ENCODE measurements at regions not wholly inside any gene's neighbourhood (a gene's known extent, or its start where the extent isn't known, plus 50 kb on each side); places are given as distances from the start of the nearest gene placed in this dataset.

DNA sequence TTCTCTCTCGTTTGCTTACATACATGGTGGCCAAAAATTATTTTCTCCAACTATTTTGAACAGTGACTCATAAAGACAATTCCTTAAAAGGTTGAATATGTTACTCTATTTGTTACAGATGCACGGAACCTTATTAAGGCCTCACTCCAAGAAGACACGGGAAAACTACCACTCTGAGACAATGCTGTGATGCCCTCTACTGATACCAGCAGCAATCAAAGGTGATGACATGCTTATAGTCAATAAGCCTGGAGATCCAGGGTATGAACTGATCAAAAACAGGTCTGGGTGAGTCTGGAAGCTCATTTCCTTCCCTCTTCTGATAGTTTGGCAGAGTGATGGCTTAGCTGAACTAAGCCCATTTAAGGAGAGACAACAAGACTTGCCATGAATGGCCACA is 563.0 kb downstream of the LRRIQ3 start:
- no peak for DNase-seq

DNA sequence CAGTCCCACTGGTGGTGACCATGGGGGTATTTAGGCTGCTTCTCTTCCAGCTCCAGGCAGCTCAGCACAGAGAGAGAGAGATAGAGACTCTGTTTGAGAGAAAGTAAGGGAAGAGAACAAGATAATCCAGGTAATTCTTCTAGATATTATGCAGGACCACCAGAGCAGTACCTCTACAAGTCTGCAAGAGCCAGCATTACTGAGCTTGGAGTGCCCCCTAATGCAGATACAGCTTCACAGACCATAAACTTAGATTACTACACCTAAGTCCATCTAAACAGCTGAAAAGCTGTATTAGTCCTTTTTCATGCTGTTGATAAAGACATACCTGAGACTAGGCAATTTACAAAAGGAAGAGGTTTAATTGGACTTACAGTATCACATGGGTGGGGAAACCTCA is 570.3 kb downstream of the LRRIQ3 start:
- no peak for DNase-seq

DNA sequence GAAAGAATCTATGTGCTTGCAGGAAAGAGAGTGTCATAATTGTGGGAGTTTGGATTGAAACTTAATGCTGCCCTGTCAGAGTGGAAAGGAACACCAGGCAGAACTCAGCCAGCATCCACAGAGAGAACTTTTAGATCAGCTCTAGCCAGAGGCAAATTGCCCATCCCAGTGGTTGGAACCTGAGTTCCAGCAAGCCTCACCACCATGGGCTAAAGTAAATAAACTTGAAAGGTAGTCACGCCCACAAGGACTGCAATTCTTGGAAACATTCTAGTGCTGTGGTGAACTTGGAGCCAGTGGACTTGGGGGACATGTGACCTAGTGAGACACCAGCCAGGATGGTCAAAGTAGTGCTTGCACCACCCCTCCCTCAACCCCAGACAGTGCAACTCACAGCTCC is 571.6 kb downstream of the LRRIQ3 start:
- peak; percentile 27 for DNase-seq

DNA sequence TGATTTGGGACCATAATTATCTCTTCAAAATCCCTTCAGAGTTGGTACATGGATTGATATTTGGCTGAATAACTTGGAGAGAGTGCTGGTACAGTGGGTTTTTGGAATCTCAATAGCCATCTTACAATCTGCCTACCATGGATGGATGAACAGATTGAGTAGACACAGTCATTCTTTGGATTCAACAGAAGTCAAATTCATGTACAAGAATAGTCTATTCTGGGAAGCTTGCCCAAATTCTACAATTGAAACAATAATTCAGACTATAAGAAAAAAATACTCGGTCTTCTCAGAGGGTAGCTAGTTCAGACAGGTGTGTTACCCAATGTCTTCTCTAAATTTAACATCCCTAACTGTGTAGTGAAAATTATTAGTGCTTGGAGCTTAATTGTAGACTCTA is 574.0 kb downstream of the LRRIQ3 start:
- no peak for DNase-seq

DNA sequence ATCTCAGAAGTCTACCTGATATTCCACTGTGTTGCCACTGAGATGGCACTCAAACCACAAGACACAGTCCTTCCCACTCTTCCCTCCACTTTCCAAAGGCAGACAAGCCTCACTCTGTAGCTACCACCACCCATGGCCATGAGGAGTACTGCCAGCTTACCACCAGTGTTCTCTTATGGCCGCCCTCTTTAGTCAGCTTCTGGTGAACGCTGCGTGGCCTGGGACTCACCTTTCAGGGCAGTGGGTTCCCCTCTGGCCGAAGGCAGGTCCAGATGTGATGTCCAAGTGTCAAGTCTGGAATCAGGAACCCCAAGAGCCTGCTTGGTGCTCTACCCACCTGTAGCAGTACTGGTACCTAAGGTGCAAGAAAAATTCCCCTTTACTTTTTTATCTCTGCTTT is 580.8 kb downstream of the LRRIQ3 start:
- DNase-seq: no peak

DNA sequence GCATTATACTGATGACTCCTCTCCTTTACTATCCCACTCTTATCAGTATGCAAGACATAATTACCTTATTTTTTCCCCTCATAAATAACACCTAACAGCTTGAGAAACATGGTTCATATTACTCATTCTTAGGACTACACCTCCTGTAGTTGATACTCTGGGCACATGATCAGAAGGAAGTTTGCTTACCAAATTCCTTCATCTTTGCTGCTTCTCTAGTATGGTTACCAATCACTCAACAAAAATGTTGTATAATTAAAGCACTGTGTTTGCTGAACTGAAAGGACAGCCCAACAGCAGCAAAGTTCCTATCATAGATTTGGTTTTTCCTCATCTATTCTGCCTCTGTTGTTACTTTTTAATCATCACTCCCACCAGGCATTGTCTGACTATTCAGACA is 586.3 kb downstream of the LRRIQ3 start:
- no peak for DNase-seq

DNA sequence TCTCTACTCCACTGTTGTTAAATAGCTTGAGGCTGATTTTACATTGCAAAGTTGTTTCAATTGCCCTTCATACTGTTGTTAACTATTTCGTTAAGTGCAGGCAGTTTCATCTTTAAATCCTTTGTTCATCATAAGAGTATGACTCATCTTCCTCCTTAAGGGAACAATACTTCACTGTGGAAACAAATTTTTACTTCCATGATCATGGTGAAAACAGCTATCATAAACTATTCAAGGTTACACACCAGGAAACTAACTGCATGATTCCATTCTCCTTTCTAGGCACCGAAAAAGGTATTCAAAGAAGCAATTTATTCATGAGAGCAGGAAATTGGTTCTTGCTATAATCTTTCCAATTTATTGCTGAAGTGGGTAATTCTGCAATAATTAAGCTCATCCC is 593.2 kb downstream of the LRRIQ3 start:
- DNase-seq: no peak

DNA sequence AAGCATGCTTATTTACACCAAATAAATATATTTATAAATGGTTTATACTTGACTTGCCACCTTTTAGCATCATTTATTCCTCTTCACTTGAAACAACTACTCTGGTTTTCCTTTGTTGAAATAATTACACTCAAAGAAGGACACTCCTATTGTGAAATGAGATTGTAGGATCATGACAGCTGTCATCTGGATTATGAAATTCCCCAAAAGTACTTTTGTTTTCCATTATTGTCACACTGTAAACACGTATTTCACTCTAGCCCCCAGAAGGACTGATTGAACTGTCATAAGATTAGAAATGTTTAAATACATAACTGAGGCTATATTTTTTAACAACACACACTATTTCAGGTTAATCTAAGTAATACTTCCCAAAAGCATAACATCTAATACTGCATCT is 593.8 kb downstream of the LRRIQ3 start:
- DNase-seq: no peak

DNA sequence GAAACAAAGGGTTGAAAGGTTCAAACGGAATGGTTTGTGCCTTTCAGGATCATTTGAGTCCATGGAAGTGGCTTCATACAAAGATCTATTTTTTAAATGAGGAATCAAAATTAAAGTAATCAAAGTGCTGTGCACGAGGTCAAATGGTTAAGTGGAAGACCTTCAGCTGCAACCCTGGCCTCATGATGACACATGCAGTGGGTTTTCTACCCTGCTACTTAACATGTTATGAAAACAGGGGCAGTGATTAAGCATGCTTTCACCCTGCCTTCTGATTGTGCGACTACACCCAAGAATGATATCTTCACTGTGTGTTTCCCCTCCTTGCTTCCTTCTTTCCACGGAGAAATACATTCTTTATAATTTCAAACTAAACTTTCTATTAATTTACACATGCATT is 604.2 kb downstream of the LRRIQ3 start:
- DNase-seq: no peak

DNA sequence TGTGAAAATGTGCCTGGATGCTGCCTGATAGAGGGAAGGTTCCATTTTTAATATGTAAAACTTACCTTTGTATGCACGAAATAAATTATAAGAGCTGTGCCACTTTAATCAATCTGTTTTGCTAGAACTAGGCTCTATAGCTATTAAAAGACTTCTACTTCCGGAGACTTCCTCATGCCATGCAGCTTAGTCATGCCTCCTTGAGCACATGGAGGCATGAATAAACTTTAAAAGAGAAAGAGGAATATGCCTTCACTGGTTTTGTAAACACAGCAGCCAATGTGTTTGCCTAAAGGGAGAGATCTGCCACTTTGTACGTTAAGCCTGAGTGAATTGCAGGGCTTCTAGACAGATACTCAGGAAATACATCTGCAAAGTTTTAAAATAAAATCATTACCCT is 604.6 kb downstream of the LRRIQ3 start:
- no peak for DNase-seq

DNA sequence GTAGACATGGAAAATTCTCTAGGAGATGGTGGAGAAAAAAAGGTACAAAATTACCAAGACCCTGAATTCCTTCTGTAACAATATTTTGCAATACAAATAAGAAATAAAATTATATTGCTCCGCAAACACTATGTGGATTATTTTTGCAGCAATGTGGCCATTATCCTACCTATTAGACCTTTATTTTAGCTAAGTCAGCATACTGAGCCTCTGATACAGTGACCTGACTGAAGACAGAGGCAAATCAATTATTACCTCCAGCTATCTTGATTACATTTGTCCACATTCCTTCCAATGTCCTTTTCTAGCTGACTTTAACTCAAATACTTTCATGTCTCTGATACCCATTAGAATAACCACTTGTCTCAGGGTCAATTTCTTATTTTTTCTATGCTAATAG is 610.9 kb downstream of the LRRIQ3 start:
- no peak for DNase-seq

DNA sequence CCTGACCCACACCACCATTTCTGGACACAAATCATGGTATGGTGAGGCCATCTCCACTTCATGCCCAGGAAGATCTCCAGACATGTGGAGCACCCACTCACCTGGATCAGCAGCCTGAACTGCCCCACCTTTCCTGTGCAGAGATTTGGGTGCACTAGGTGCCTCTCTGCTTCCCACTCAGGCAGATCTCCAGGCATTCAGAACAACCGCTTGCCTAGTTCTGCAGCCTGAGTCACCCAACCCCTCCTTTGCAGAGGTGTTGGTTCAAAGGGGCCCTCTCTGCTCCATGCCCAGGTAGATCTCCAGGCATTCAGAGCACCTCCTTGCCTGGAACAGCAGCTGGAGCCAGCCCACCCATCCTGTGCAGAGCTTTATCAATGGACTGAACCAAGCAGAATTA is 620.8 kb downstream of the LRRIQ3 start:
- no peak for DNase-seq

DNA sequence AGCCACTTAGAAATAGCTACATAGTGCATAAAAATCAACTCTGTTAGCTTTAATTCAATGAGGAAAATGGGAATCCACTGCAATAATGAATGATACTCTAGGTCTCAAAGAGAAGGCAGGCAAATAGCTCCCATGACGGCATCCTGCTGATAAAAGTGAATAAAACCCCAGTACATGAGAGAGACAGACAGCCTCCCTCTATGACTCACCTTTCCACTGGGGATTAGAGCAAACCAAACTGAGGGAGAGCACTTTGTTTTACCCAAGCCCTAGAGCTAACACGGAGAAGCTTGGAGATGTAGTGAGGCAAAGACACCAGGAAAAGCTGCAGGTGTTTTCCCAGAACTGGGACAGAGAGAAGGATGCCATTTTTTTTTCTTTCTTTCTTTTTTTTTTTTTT is 621.9 kb downstream of the LRRIQ3 start:
- DNase-seq: no peak

DNA sequence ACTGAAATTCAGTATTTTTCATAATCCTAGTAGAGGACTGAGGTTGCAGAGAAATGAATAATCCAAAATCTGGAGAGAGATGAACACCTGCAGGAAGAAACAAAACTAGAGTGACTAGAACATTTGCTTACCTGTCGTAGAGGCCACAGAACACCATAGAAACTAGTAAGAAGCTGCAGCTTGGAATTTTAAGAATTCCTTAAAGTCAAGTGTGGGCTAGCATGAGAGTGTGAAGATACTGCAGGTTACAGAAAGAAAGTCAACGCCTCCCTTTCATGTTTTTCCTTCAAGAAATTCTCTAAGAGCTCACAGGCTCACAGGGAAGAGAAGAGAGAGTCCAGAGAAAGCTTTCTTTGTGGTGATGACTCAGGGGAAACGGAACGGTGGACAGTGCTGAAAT is 633.7 kb downstream of the LRRIQ3 start:
- no peak for DNase-seq

DNA sequence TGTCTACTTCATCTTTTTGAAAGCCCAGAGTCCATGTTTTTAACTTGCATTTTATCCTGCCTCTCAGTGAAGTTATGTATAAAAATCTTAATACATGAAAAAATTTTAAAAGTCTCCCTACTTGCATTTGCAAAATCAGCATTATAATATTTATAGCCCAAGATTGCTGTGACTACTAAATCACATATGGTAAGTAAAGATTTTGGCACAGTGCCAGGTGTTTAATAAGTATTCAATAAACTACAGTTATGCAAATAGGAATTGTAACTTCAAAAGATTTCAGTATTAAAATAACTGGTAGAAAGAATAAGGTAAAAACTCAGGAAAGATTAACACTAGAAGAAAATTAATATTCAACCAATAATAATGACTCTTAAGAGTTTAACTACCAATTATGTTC is 641.7 kb downstream of the LRRIQ3 start:
- no peak for DNase-seq

DNA sequence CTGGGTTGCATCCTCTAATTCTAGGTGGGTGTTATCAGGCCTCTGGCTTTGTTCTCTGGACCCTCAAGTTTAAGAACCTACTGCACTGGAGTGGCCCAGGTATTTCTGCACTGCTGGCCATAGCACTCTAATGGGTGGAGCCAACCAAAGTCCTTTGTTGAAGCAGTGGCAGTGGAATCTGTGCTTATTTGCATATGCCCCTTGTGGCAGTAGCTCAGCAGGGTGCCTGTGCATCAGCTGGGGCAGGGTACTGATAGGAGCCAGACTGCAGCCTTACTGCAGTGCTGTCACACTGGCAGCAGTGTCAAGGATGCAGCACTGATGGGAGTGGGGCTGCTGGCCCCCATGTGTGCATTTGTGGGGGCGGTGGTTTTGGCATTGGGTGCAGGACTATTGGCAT is 660.6 kb downstream of the LRRIQ3 start:
- DNase-seq: no peak

DNA sequence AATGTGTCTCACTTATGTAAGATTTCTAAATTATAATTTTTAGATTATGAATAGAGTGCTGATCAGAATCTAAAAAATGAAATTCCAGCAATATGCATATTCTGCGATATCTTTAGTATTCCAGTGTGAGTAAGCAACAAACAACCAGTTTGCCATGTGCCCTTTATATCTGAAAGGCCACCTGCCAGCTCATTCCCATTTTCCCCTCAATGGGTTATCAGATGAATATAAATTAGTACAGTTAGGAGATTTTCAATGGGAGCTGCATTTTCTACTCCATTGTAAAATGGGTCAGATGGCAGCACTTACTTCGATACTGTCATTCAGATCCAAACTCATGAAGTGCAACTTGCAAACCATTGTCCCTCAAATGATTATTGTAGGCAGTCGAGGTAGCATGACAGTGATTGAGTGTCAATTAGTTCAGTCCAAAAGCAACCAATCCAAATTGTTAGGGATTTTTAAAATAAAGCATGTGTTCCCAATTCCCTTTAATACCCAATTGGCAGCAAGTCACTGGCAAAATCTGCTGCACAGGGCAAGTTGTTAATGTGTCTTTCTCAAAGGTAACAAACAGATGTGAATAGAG is 680.3 kb downstream of the LRRIQ3 start:
- DNase-seq: no peak

DNA sequence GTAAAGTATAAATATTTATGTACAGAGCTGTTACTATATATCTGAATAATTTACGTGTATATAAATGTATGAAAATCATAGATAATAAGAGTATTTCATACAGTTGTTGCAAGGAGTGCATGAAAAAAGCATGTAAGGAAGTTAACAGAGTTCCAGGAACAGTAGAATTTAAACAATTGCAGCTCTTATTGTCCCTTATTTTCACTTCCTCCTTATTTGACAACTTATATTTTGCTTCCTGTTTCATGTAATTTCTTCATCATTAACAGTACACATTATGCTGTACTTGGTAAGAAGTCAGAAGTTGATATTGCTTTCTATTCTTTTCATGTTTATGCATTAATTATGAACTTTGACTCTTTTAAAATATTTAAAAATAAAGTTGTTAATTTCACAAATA is 681.5 kb downstream of the LRRIQ3 start:
- no peak for DNase-seq

DNA sequence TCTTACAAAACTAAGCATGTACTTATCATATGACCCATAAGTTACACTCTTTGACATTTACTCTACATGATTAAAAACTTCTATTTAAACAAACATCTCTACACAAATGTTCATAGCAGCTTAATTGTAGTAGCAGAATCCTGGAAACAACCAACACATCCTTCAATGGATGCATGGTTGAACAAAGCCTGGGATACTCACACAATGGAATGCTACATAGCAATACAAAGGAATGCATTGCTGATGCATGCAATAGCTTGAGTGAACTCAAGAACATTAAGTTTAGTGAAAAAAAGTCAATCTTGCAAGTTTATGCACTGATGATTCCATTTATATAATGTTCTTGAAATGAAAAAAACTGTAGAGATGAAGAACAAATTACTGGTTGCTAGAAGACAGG is 686.9 kb downstream of the LRRIQ3 start:
- DNase-seq: no peak

DNA sequence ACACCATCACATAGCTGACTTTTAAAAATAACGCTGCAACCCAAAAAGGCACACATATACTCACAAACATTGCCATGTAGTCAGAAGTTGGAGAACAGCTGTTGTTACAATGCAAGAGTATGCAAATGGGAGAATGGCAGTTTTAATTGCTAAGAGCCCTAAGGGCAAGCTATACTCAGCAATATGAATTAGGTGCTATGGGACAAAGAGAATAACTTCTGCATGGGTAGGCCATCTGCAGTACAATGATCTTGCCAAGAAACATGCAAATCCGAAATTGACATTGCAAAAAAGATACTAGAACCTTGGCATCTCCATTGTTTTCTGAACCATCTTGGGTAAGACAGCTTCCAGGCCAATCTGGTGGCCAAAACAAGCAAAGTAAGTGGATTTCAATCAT is 697.8 kb downstream of the LRRIQ3 start:
- no peak for DNase-seq

DNA sequence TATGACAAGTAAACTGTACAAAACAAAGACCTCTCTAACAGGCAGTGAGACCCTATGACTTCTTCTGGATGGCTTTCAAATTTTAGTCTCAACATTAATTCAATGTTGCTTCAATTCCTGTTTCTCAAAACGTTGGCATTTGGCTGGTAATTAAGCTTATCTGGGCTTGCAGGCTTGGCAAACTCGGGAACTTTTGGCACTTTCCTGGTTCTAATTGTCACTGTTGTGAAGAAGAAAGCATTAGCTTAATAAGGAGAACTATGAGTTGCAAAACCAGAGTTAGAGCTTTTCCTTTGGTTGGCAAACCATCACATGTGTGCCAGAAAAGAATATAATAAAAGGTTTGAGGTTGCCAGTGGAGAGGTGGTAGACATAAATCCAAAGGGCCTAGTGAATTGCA is 698.3 kb downstream of the LRRIQ3 start:
- DNase-seq: no peak

DNA sequence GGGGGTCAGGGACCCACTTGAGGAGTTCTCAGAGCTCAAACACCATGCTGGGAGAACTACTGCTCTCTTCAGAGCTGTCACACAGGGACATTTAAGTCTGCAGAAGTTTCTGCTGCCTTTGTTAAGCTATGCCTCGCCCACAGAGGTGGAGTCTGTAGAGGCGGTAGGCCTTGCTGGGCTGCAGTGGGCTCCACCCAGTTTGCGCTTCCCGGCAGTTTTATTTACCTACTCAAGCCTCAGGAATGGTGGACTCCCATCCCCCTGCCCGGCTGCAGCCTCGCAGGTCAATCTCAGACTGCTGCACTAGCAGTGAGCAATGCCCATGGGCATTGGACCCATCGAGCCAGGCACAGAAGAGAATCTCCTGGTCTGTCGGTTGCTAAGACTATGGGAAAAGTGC is 706.4 kb downstream of the LRRIQ3 start:
- no peak for DNase-seq

DNA sequence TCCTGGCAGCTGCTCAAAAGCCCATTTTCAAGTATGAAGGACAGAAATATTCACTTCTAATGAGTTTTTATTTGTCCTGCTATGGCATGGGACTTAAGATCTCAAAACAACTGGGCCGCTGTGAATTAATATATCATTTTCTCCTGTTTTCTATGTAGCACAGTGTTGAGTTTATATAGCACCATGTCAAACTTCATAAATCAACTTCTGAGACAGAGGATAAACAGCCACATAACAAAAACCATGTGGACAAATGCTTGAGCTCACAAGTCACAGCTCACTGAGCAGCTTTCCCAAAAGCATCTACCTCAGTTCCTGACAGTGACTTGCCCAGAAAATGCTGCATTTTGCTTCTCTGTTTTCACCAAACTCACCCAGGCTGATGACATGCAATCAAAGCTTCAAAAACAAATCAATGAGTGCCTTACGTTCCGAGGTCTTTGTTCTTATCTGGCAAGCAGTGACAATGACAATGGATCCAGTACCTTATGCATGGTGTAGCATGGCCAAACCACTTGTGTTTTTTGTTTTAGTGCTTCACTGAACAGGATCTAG is 722.6 kb downstream of the LRRIQ3 start:
- no peak for DNase-seq

DNA sequence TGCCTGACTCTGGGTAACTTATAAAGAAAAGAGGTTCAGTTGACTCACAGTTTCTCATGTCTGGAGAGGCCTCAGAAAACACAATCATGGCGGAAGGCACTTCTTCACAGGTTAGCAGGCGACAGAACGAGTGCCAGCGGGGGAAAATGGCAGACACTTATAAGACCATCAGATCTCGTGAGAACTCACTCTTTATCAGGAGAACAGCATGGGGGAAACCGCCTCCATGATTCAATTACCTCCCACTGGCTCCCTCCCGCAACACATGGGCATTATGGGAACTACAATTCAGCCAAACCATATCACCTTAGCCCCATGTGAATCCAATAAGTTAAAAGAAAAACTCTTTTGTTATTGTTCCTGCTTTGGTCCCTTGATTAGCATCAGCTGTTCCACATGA is 725.2 kb downstream of the LRRIQ3 start:
- no peak for DNase-seq

DNA sequence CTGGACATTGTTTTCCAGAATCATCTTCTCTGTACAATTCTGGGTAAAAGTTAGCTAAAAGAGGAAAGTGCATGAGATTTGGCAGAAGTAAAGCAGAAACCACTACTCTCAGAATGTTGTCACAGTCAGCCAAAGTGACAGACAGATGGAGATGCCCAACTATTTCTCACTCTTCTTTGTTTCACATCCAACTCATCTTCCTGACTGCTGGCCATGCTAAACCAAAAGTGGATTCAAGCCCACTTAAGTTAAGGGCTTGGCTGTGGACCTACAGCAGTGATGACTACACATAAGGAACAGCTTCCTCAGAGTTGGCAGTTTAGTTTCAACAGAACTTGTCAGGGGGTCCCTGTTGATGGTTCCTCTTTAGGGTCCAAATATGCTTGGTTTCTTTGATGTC is 730.2 kb downstream of the LRRIQ3 start:
- no peak for DNase-seq

DNA sequence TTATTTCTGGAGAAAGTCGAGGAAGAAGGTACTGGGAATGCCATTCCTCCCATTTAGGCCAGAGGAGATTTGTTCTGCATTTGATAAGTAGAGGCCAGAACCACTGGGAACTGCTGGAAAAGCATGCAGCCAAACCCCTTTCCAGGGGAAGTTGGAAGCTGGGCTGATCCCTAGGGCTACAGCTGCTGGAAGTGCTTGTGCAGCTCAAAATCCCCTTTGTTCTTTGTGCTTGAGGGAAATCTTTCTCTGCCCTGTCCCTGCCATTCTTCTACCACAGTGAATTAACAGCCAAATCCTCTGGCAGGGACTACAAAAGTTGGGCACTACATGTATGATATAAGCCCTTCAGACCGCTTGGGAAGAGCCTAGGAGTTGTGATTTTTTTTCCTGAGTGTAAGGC is 734.1 kb downstream of the LRRIQ3 start:
- peak; percentile 31 for DNase-seq

All from right hindlimb (tissue), 1 donor.